ENCODE measurements at regions not wholly inside any gene's neighbourhood (a gene's known extent, or its start where the extent isn't known, plus 50 kb on each side); places are given as distances from the start of the nearest gene placed in this dataset.

- H3K27ac Mint-ChIP-seq: no peak overlapping the region
- no peaks in the 10 kb centered on the region for H3K36me3 Mint-ChIP-seq (ENCODE audit: low read depth)
- peaks cover 8% of the 10 kb centered on the region for H3K4me1 Mint-ChIP-seq (ENCODE audit: low read depth)
- H3K9me3 Mint-ChIP-seq: peaks cover 3% of the 10 kb centered on the region
- H3K27me3 Mint-ChIP-seq (ENCODE audit: low read depth): peaks cover 5% of the 10 kb centered on the region
- DNase-seq (ENCODE audit: low spot score): no peak
- intact Hi-C loops (cut with micrococcal nuclease): loop anchor here (1.0 kb wide), 2 partner anchors 802 to 864 kb away; no protein-coding TSS in a partner anchor
- H3K4me3 Mint-ChIP-seq (ENCODE audit: low read depth): no peak overlapping the region
Measured at GRCh38 chr4:82268826-82269193, 105.0 kb downstream of the HNRNPD start.

GRCh38 chr4:82268050-82268825, 105.6 kb downstream of the HNRNPD start:
- H3K36me3 Mint-ChIP-seq (ENCODE audit: low read depth): no peaks in the 10 kb centered on the region
- H3K27me3 Mint-ChIP-seq (ENCODE audit: low read depth): peaks cover 5% of the 10 kb centered on the region
- DNase-seq (ENCODE audit: low spot score): no peak
- H3K4me1 Mint-ChIP-seq (ENCODE audit: low read depth): peaks cover 8% of the 10 kb centered on the region
- no peak overlapping the region for H3K27ac Mint-ChIP-seq
- intact Hi-C loops (cut with micrococcal nuclease): loop anchor here (1.0 kb wide), 2 partner anchors 801 to 863 kb away; no protein-coding TSS in a partner anchor
- H3K4me3 Mint-ChIP-seq (ENCODE audit: low read depth): no peak overlapping the region
- H3K9me3 Mint-ChIP-seq: peaks cover 3% of the 10 kb centered on the region

- no peaks in the 10 kb centered on the region for H3K36me3 Mint-ChIP-seq (ENCODE audit: low read depth)
- intact Hi-C loops (cut with micrococcal nuclease): no loop called here
- peaks cover 8% of the 10 kb centered on the region for H3K4me1 Mint-ChIP-seq (ENCODE audit: low read depth)
- DNase-seq (ENCODE audit: low spot score): no peak
- no peak overlapping the region for H3K27ac Mint-ChIP-seq
- no peaks in the 10 kb centered on the region for H3K27me3 Mint-ChIP-seq (ENCODE audit: low read depth)
- H3K4me3 Mint-ChIP-seq (ENCODE audit: low read depth): no peak overlapping the region
- peaks cover 3% of the 10 kb centered on the region for H3K9me3 Mint-ChIP-seq
Measured at GRCh38 chr4:82267506-82267905, 106.3 kb downstream of the HNRNPD start.

- no peak overlapping the region for H3K27ac Mint-ChIP-seq
- peaks cover 3% of the 10 kb centered on the region for H3K9me3 Mint-ChIP-seq
- no peaks in the 10 kb centered on the region for H3K36me3 Mint-ChIP-seq (ENCODE audit: low read depth)
- H3K4me1 Mint-ChIP-seq (ENCODE audit: low read depth): peaks cover 8% of the 10 kb centered on the region
- DNase-seq (ENCODE audit: low spot score): no peak
- no peak overlapping the region for H3K4me3 Mint-ChIP-seq (ENCODE audit: low read depth)
- H3K27me3 Mint-ChIP-seq (ENCODE audit: low read depth): no peaks in the 10 kb centered on the region
- intact Hi-C loops (cut with micrococcal nuclease): no loop called here
Measured at GRCh38 chr4:82266345-82266744, 107.4 kb downstream of the HNRNPD start.

- intact Hi-C loops (cut with micrococcal nuclease): no loop called here
- no peaks in the 10 kb centered on the region for H3K4me1 Mint-ChIP-seq (ENCODE audit: low read depth)
- no peak overlapping the region for H3K4me3 Mint-ChIP-seq (ENCODE audit: low read depth)
- no peak overlapping the region for H3K27ac Mint-ChIP-seq
- H3K27me3 Mint-ChIP-seq (ENCODE audit: low read depth): peaks cover 4% of the 10 kb centered on the region
- no peaks in the 10 kb centered on the region for H3K36me3 Mint-ChIP-seq (ENCODE audit: low read depth)
- DNase-seq (ENCODE audit: low spot score): no peak
- peaks cover 3% of the 10 kb centered on the region for H3K9me3 Mint-ChIP-seq
Measured at GRCh38 chr4:82261084-82261483, 112.7 kb downstream of the HNRNPD start.

- peaks cover 4% of the 10 kb centered on the region for H3K27me3 Mint-ChIP-seq (ENCODE audit: low read depth)
Measured at GRCh38 chr4:82260632-82261031, 113.2 kb downstream of the HNRNPD start.

GRCh38 chr4:82256718-82257117, 117.1 kb downstream of the HNRNPD start:
- Mint-ChIP-seq H3K27ac (no peak overlapping the region), H3K36me3 (ENCODE audit: low read depth) (no peaks in the 10 kb centered on the region), H3K4me3 (ENCODE audit: low read depth) (no peak overlapping the region), H3K9me3 (no peaks in the 10 kb centered on the region), H3K4me1 (ENCODE audit: low read depth) (no peaks in the 10 kb centered on the region), H3K27me3 (ENCODE audit: low read depth) (peaks cover 7% of the 10 kb centered on the region)
- intact Hi-C loops (cut with micrococcal nuclease): no loop called here
- DNase-seq (ENCODE audit: low spot score): no peak

More at GRCh38 chr4:82260632-82261031, 113.2 kb downstream of the HNRNPD start:
- Mint-ChIP-seq H3K36me3 (ENCODE audit: low read depth) (no peaks in the 10 kb centered on the region), H3K4me3 (ENCODE audit: low read depth) (no peak overlapping the region), H3K27ac (no peak overlapping the region), H3K9me3 (peaks cover 3% of the 10 kb centered on the region), H3K4me1 (ENCODE audit: low read depth) (no peaks in the 10 kb centered on the region)
- DNase-seq (ENCODE audit: low spot score): no peak
- intact Hi-C loops (cut with micrococcal nuclease): no loop called here

GRCh38 chr4:82255657-82256056, 118.1 kb downstream of the HNRNPD start:
- Mint-ChIP-seq H3K4me3 (ENCODE audit: low read depth) (no peak overlapping the region), H3K9me3 (no peaks in the 10 kb centered on the region), H3K27ac (no peak overlapping the region), H3K36me3 (ENCODE audit: low read depth) (no peaks in the 10 kb centered on the region), H3K4me1 (ENCODE audit: low read depth) (no peaks in the 10 kb centered on the region), H3K27me3 (ENCODE audit: low read depth) (peaks cover 7% of the 10 kb centered on the region)
- DNase-seq (ENCODE audit: low spot score): no peak
- intact Hi-C loops (cut with micrococcal nuclease): no loop called here

GRCh38 chr4:82248903-82249632, 124.7 kb downstream of the HNRNPD start:
- no peaks in the 10 kb centered on the region for H3K36me3 Mint-ChIP-seq (ENCODE audit: low read depth)
- H3K4me3 Mint-ChIP-seq (ENCODE audit: low read depth): no peak overlapping the region
- no peaks in the 10 kb centered on the region for H3K9me3 Mint-ChIP-seq
- H3K27me3 Mint-ChIP-seq (ENCODE audit: low read depth): no peaks in the 10 kb centered on the region
- no peak overlapping the region for H3K27ac Mint-ChIP-seq
- intact Hi-C loops (cut with micrococcal nuclease): no loop called here
- no peak for DNase-seq (ENCODE audit: low spot score)
- H3K4me1 Mint-ChIP-seq (ENCODE audit: low read depth): no peaks in the 10 kb centered on the region

- DNase-seq (ENCODE audit: low spot score): no peak
- intact Hi-C loops (cut with micrococcal nuclease): no loop called here
- H3K27ac Mint-ChIP-seq: no peak overlapping the region
Measured at GRCh38 chr4:82247629-82248028, 126.2 kb downstream of the HNRNPD start.

GRCh38 chr4:82247171-82247570, 126.6 kb downstream of the HNRNPD start:
- H3K27ac Mint-ChIP-seq: no peak overlapping the region
- no peaks in the 10 kb centered on the region for H3K36me3 Mint-ChIP-seq (ENCODE audit: low read depth)
- H3K4me1 Mint-ChIP-seq (ENCODE audit: low read depth): no peaks in the 10 kb centered on the region
- intact Hi-C loops (cut with micrococcal nuclease): no loop called here
- no peaks in the 10 kb centered on the region for H3K9me3 Mint-ChIP-seq
- no peak overlapping the region for H3K4me3 Mint-ChIP-seq (ENCODE audit: low read depth)
- DNase-seq (ENCODE audit: low spot score): no peak
- peaks cover under 1% of the 10 kb centered on the region for H3K27me3 Mint-ChIP-seq (ENCODE audit: low read depth)

More at GRCh38 chr4:82247629-82248028, 126.2 kb downstream of the HNRNPD start:
- Mint-ChIP-seq H3K9me3 (no peaks in the 10 kb centered on the region), H3K36me3 (ENCODE audit: low read depth) (no peaks in the 10 kb centered on the region), H3K4me3 (ENCODE audit: low read depth) (no peak overlapping the region), H3K27me3 (ENCODE audit: low read depth) (no peaks in the 10 kb centered on the region), H3K4me1 (ENCODE audit: low read depth) (no peaks in the 10 kb centered on the region)

GRCh38 chr4:82241534-82241933, 132.3 kb downstream of the HNRNPD start:
- Mint-ChIP-seq H3K4me3 (ENCODE audit: low read depth) (no peak overlapping the region), H3K9me3 (peaks cover 1% of the 10 kb centered on the region), H3K27ac (no peak overlapping the region), H3K36me3 (ENCODE audit: low read depth) (no peaks in the 10 kb centered on the region), H3K27me3 (ENCODE audit: low read depth) (peaks cover 3% of the 10 kb centered on the region), H3K4me1 (ENCODE audit: low read depth) (no peaks in the 10 kb centered on the region)
- no peak for DNase-seq (ENCODE audit: low spot score)
- intact Hi-C loops (cut with micrococcal nuclease): no loop called here

- no peak overlapping the region for H3K4me3 Mint-ChIP-seq (ENCODE audit: low read depth)
- H3K4me1 Mint-ChIP-seq (ENCODE audit: low read depth): no peaks in the 10 kb centered on the region
- DNase-seq (ENCODE audit: low spot score): no peak
- no peaks in the 10 kb centered on the region for H3K36me3 Mint-ChIP-seq (ENCODE audit: low read depth)
- no peak overlapping the region for H3K27ac Mint-ChIP-seq
- intact Hi-C loops (cut with micrococcal nuclease): no loop called here
- peaks cover 6% of the 10 kb centered on the region for H3K27me3 Mint-ChIP-seq (ENCODE audit: low read depth)
- H3K9me3 Mint-ChIP-seq: peaks cover 4% of the 10 kb centered on the region
Measured at GRCh38 chr4:82240410-82240809, 133.4 kb downstream of the HNRNPD start.

All from activated T-helper 2 cell treated with anti-CD3 and anti-CD28 coated beads, Interferon-gamma antibody, Interleukin-2, Interleukin-4, amounts not matched to agents 10 μg/mL and 5 μg/mL and 100 μg/mL, durations not matched to agents 14 hours and 24 hours and 36 hours (primary cell).